Spleen (tissue), 11 donors: ENCODE measurements at regions not wholly inside any gene's neighbourhood (a gene's known extent, or its start where the extent isn't known, plus 50 kb on each side); places are given as distances from the start of the nearest gene placed in this dataset.
A peak's percentile ranks its signal among the peaks of the same experiment; 100 is the strongest.

Experiments used
- DNase-seq: peaks from one replicate; pipeline ENCODE4 v3.0.0-alpha.2; 2020
- H3K27ac ChIP-seq, 8 donors: fragments of 200-600 bp; sonication (generic) in 7 of 8; 1 replicate in 4 of 8; 2 replicates in 4 of 8; pipeline versions ENCODE4 v1.5.0 to v1.8.0; 2016 to 2021; ENCODE audit warnings: inconsistent platforms in 4 of 8, mild to moderate bottlenecking in 4 of 8, moderate library complexity in 1 of 8
- H3K27me3 ChIP-seq, 7 donors: fragments of 200-600 bp; sonication (generic) in 6 of 7; replicated peaks in 1 of 7; 1 replicate in 4 of 7; 2 replicates in 3 of 7; pipeline versions ENCODE4 v1.5.0 to v1.8.0; 2016 to 2021; ENCODE audit warnings: inconsistent platforms in 3 of 7, mild to moderate bottlenecking in 1 of 7
- H3K36me3 ChIP-seq, 6 donors: fragments of 200-600 bp; sonication (generic) in 5 of 6; 1 replicate in 4 of 6; 2 replicates in 2 of 6; pipeline versions ENCODE4 v1.5.0 to v1.8.0; 2016 to 2021; ENCODE audit warnings: inconsistent platforms in 2 of 6
- H3K4me1 ChIP-seq, 6 donors: fragments of 200-600 bp; sonication (generic) in 5 of 6; 1 replicate in 3 of 6; 2 replicates in 3 of 6; pipeline versions ENCODE4 v1.5.0 to v1.8.0; 2016 to 2021; ENCODE audit warnings: inconsistent platforms in 3 of 6
- H3K4me3 ChIP-seq, 8 donors: fragments of 200-600 bp; sonication (generic) in 7 of 8; 1 replicate in 4 of 8; 2 replicates in 4 of 8; pipeline versions ENCODE4 v1.5.0 to v1.8.0; 2016 to 2021; ENCODE audit warnings: inconsistent platforms in 4 of 8, mild to moderate bottlenecking in 4 of 8, moderate library complexity in 2 of 8
- H3K9me3 ChIP-seq, 8 donors: fragments of 200-600 bp; sonication (generic) in 7 of 8; 1 replicate in 4 of 8; 2 replicates in 4 of 8; pipeline versions ENCODE4 v1.5.0 to v1.8.0; 2016 to 2021; ENCODE audit warnings: inconsistent platforms in 4 of 8
- CTCF ChIP-seq, 11 experiments: fragments of 200-600 bp in 7 of 11; fragments of 450-650 bp in 4 of 11; sonication (generic) in 4 of 11; IDR thresholded peaks in 8 of 11; conservative IDR thresholded peaks in 3 of 11; 1 replicate in 7 of 11; 2 replicates in 4 of 11; pipeline versions ENCODE4 v1.4.0 to v1.8.0; 2016 to 2021; ENCODE audit warnings: antibody characterized with exemption in 11 of 11, inconsistent platforms in 4 of 11, mild to moderate bottlenecking in 1 of 11
- POLR2A ChIP-seq, 3 donors: fragments of 450-650 bp; IDR thresholded peaks; one replicate each; pipeline ENCODE4 v1.5.1; 2017; ENCODE audit warnings: antibody characterized with exemption in 3 of 3, mild to moderate bottlenecking in 1 of 3
- POLR2AphosphoS5 ChIP-seq, 3 donors: sonication (generic); formaldehyde crosslinking; IDR thresholded peaks; one replicate each; pipeline ENCODE4 v1.5.1; 2017; ENCODE audit warnings: antibody characterized with exemption in 3 of 3
- WGBS, 5 donors: extraction: QIAGEN DNeasy Blood & Tissue Kit in 3 of 5; methylation state at CpG; one replicate each; pipeline versions ENCODE4 v1.1.5 to v1.1.7; 2013 to 2018; 5-methylcytosine and 5-hydroxymethylcytosine counted together
- intact Hi-C: fragments of 100-400 bp; cut with DNase I; formaldehyde crosslinking; loops from one replicate; pipeline ENCODE4 v1.15.0; 2023; ENCODE audit warnings: low total_unique reads
- donor health status: healthy with polysubstance abuse.
- donor health status: DM: no; HTN: no; CAD: no; lungs with moderate emphysema.
- donor health status: DM: no; HTN: no; CAD: no.
- donor health status: Bipolar disorder and iron deficiency.
- donor health status: healthy.
- donor health status: DM: no; HTN: no; CAD: no.
- donor health status: DM: yes; HTN: yes; CAD: no.

GRCh38 chr21:34242973-34243372 is 120.8 kb upstream of the KCNE2 start:
- Histone ChIP-seq H3K36me3 (no peaks in the 10 kb centered on the region), H3K4me3 (no peak overlapping the region), H3K27me3 (no peaks in the 10 kb centered on the region), H3K9me3 (peaks cover 0 to 14% (median 10%) of the 10 kb centered on the region in 8 donors), H3K4me1 (no peaks in the 10 kb centered on the region), H3K27ac (no peak overlapping the region)
- no peak for TF ChIP-seq CTCF (IDR thresholded peaks at IDR 0.05 in 8 of 11, conservative IDR thresholded peaks at IDR 0.05 in 3 of 11)
- TF ChIP-seq POLR2A (IDR thresholded peaks at IDR 0.05): no peak
- no peak for TF ChIP-seq POLR2AphosphoS5 (IDR thresholded peaks at IDR 0.05)
- DNase-seq: no peak
- intact Hi-C loops: no loop called here
- 75 to 93% (median 84%) methylated on average over 2 of the region's 2 CpGs for WGBS, 5 donors

- H3K4me1 ChIP-seq: no peaks in the 10 kb centered on the region
- TF ChIP-seq CTCF (IDR thresholded peaks at IDR 0.05 in 8 of 11, conservative IDR thresholded peaks at IDR 0.05 in 3 of 11) (peak in 7 of 11 experiments; percentile 45 to 58 (median 55)), POLR2AphosphoS5 (IDR thresholded peaks at IDR 0.05) (no peak)
- intact Hi-C loops: no loop called here
- no peaks in the 10 kb centered on the region for H3K27me3 ChIP-seq
- no peaks in the 10 kb centered on the region for H3K36me3 ChIP-seq
- no peak overlapping the region for H3K27ac ChIP-seq
- peaks cover 0 to 16% (median 12%) of the 10 kb centered on the region in 8 donors for H3K9me3 ChIP-seq
- DNase-seq: no peak
- WGBS, 5 donors: 52 to 84% (median 75%) methylated on average over 1 of the region's 1 CpG
- no peak overlapping the region for H3K4me3 ChIP-seq
These were observed 120.2 kb upstream of the KCNE2 start for GRCh38 chr21:34243562-34243961.

GRCh38 chr21:34252751-34253150 is 111.1 kb upstream of the KCNE2 start:
- intact Hi-C loops: no loop called here
- no peak for DNase-seq

GRCh38 chr21:34255073-34255472 is 108.7 kb upstream of the KCNE2 start:
- intact Hi-C loops: no loop called here
- TF ChIP-seq POLR2AphosphoS5 (IDR thresholded peaks at IDR 0.05) (no peak), POLR2A (IDR thresholded peaks at IDR 0.05) (no peak), CTCF (IDR thresholded peaks at IDR 0.05 in 8 of 11, conservative IDR thresholded peaks at IDR 0.05 in 3 of 11) (no peak)
- no peaks in the 10 kb centered on the region for H3K36me3 ChIP-seq

More at GRCh38 chr21:34252751-34253150, 111.1 kb upstream of the KCNE2 start:
- 78 to 85% (median 79%) methylated on average over 2 of the region's 2 CpGs for WGBS, 5 donors
- Histone ChIP-seq H3K36me3 (no peaks in the 10 kb centered on the region), H3K9me3 (peaks cover 8 to 53% (median 43%) of the 10 kb centered on the region in 8 donors), H3K27ac (no peak overlapping the region), H3K27me3 (no peaks in the 10 kb centered on the region), H3K4me1 (no peaks in the 10 kb centered on the region), H3K4me3 (no peak overlapping the region)
- TF ChIP-seq POLR2A (IDR thresholded peaks at IDR 0.05): no peak
- TF ChIP-seq CTCF (IDR thresholded peaks at IDR 0.05 in 8 of 11, conservative IDR thresholded peaks at IDR 0.05 in 3 of 11): no peak
- TF ChIP-seq POLR2AphosphoS5 (IDR thresholded peaks at IDR 0.05): no peak

More at GRCh38 chr21:34255073-34255472, 108.7 kb upstream of the KCNE2 start:
- Histone ChIP-seq H3K9me3 (peaks cover 8 to 51% (median 37%) of the 10 kb centered on the region in 8 donors), H3K27me3 (no peaks in the 10 kb centered on the region), H3K4me3 (no peak overlapping the region), H3K4me1 (no peaks in the 10 kb centered on the region), H3K27ac (no peak overlapping the region)
- DNase-seq: no peak
- 66 to 76% (median 69%) methylated on average over 1 of the region's 1 CpG for WGBS, 5 donors
